CD4-positive, alpha-beta T cell (primary cell): ENCODE measurements at regions not wholly inside any gene's neighbourhood (a gene's known extent, or its start where the extent isn't known, plus 50 kb on each side); places are given as distances from the start of the nearest gene placed in this dataset.

Source experiments
- ATAC-seq: fragments of 200-7000 bp; cut with Tn5 transposase; one replicate; pipeline ENCODE4 v1.10.0; 2022; ENCODE audit warnings: mild to moderate bottlenecking; ENCODE audit not compliant: poor library complexity
- CTCF ChIA-PET: fragments of 350-600 bp; sonication (Branson Sonifier 250); formaldehyde crosslinking; loops from one replicate; lab custom pipeline; 2021; ENCODE audit warnings: antibody characterized with exemption, inconsistent platforms; lab: Charles Lee
- POLR2A ChIA-PET: fragments of 350-600 bp; sonication (Branson Sonifier 250); formaldehyde crosslinking; loops from one replicate; lab custom pipeline; 2021; ENCODE audit warnings: antibody characterized with exemption, inconsistent platforms; lab: Charles Lee
- DNase-seq, 14 experiments: peaks; one replicate each; pipeline ENCODE4 v3.0.0-alpha.2; 2013 to 2020; ENCODE audit warnings: mixed read lengths in 2 of 14
- H3K27ac ChIP-seq, 2 donors: one replicate each; pipeline versions ENCODE4 v1.5.1 to v1.7.0; 2013; ENCODE audit warnings: low read length in 2 of 2, low read depth in 1 of 2, mild to moderate bottlenecking in 1 of 2
- H3K27me3 ChIP-seq, 2 experiments: 1 replicate in 1 of 2; 2 replicates in 1 of 2; pipeline versions ENCODE4 v1.6.1 to v1.7.0; 2013; ENCODE audit warnings: low read length in 2 of 2, control low read depth in 1 of 2, mild to moderate bottlenecking in 1 of 2, moderate library complexity in 1 of 2; ENCODE audit not compliant: insufficient read depth in 2 of 2, control insufficient read depth in 1 of 2
- H3K36me3 ChIP-seq: one replicate; pipeline ENCODE4 v1.6.1; 2013; ENCODE audit warnings: low read length, control low read depth; ENCODE audit not compliant: insufficient read depth
- H3K4me1 ChIP-seq: one replicate; pipeline ENCODE4 v1.6.1; 2013; ENCODE audit warnings: low read length, control low read depth; ENCODE audit not compliant: insufficient read depth
- H3K4me3 ChIP-seq: one replicate; pipeline ENCODE4 v1.5.1; 2013; ENCODE audit warnings: mild to moderate bottlenecking, low read length, moderate library complexity
- H3K9me3 ChIP-seq, 2 experiments: 1 replicate in 1 of 2; 2 replicates in 1 of 2; pipeline versions ENCODE4 v1.6.1 to v1.7.0; 2013; ENCODE audit warnings: low read length in 2 of 2, mild to moderate bottlenecking in 2 of 2, control low read depth in 1 of 2, moderate library complexity in 1 of 2; ENCODE audit not compliant: control insufficient read depth in 1 of 2, insufficient read depth in 1 of 2
- H3K27ac Mint-ChIP-seq: one replicate; pipeline ENCODE4 v1.8.0; 2020; ENCODE audit warnings: mixed read lengths
- H3K27me3 Mint-ChIP-seq: one replicate; pipeline ENCODE4 v1.8.0; 2021; ENCODE audit warnings: mixed read lengths
- H3K36me3 Mint-ChIP-seq: one replicate; pipeline ENCODE4 v1.8.0; 2021; ENCODE audit warnings: low read depth, mixed read lengths
- H3K4me1 Mint-ChIP-seq: one replicate; pipeline ENCODE4 v1.8.0; 2021; ENCODE audit warnings: low read depth, mixed read lengths
- H3K4me3 Mint-ChIP-seq: one replicate; pipeline ENCODE4 v1.8.0; 2020; ENCODE audit warnings: mild to moderate bottlenecking, mixed read lengths
- H3K9me3 Mint-ChIP-seq: one replicate; pipeline ENCODE4 v1.8.0; 2020; ENCODE audit warnings: mixed read lengths
- CTCF ChIP-seq: fragments of 200-600 bp; IDR thresholded peaks from one replicate; pipeline ENCODE4 v1.8.0; 2022; ENCODE audit warnings: antibody characterized with exemption, mild to moderate bottlenecking
- intact Hi-C, 2 experiments: fragments of 100-400 bp; cut with DNase I in 1 of 2; cut with micrococcal nuclease in 1 of 2; formaldehyde crosslinking; loops; one replicate each; pipeline versions ENCODE4 v1.15.1 to v1.9.0; 2023 to 2025; cut with DNase I, micrococcal nuclease

GRCh38 chr15:95448531-95449229 is 881.8 kb upstream of the NR2F2 start:
- Histone ChIP-seq H3K9me3 (peaks cover 0 to 3% of the 10 kb centered on the region in 2 experiments), H3K4me1 (peaks cover 12% of the 10 kb centered on the region), H3K27ac (no peak overlapping the region), H3K4me3 (no peak overlapping the region), H3K27me3 (no peaks in the 10 kb centered on the region), H3K36me3 (no peaks in the 10 kb centered on the region)
- Mint-ChIP-seq H3K27ac (no peak overlapping the region), H3K27me3 (no peaks in the 10 kb centered on the region), H3K4me1 (peaks cover 29% of the 10 kb centered on the region), H3K36me3 (no peaks in the 10 kb centered on the region), H3K4me3 (no peak overlapping the region), H3K9me3 (no peaks in the 10 kb centered on the region)
- ChIA-PET POLR2A (no interaction called here), CTCF (no interaction called here)
- no peak for DNase-seq
- ATAC-seq = no peak
- TF ChIP-seq CTCF = no peak
- intact Hi-C loops = no loop called here

- Histone ChIP-seq H3K36me3 (no peaks in the 10 kb centered on the region), H3K27me3 (no peaks in the 10 kb centered on the region), H3K4me3 (no peak overlapping the region), H3K4me1 (peaks cover 12% of the 10 kb centered on the region), H3K9me3 (peaks cover 0 to 3% of the 10 kb centered on the region in 2 experiments), H3K27ac (no peak overlapping the region)
- Mint-ChIP-seq H3K9me3 (no peaks in the 10 kb centered on the region), H3K4me3 (no peak overlapping the region), H3K27me3 (no peaks in the 10 kb centered on the region), H3K4me1 (peaks cover 32% of the 10 kb centered on the region), H3K27ac (no peak overlapping the region), H3K36me3 (no peaks in the 10 kb centered on the region)
- TF ChIP-seq CTCF = no peak
- ChIA-PET POLR2A (no interaction called here), CTCF (no interaction called here)
- DNase-seq (no peak), ATAC-seq (no peak)
- intact Hi-C loops = no loop called here
These were observed 881.3 kb upstream of the NR2F2 start for GRCh38 chr15:95449230-95449628.

GRCh38 chr15:95450413-95450812 is 880.1 kb upstream of the NR2F2 start:
- no peak overlapping the region for H3K4me3 Mint-ChIP-seq
- no peak overlapping the region for H3K4me3 ChIP-seq
- H3K9me3 ChIP-seq = peaks cover 0 to 3% of the 10 kb centered on the region in 2 experiments
- no peak overlapping the region for H3K27ac Mint-ChIP-seq
- H3K9me3 Mint-ChIP-seq = no peaks in the 10 kb centered on the region
- ATAC-seq = no peak
- CTCF ChIA-PET = no interaction called here
- H3K36me3 Mint-ChIP-seq = no peaks in the 10 kb centered on the region
- no peak for TF ChIP-seq CTCF
- intact Hi-C loops = no loop called here
- H3K27me3 Mint-ChIP-seq = no peaks in the 10 kb centered on the region
- POLR2A ChIA-PET = no interaction called here
- H3K27me3 ChIP-seq = no peaks in the 10 kb centered on the region
- H3K27ac ChIP-seq = no peak overlapping the region
- H3K4me1 ChIP-seq = peaks cover 14% of the 10 kb centered on the region
- no peaks in the 10 kb centered on the region for H3K36me3 ChIP-seq
- DNase-seq = no peak
- H3K4me1 Mint-ChIP-seq = peaks cover 35% of the 10 kb centered on the region
